ENCODE measurements at regions not wholly inside any gene's neighbourhood (a gene's known extent, or its start where the extent isn't known, plus 50 kb on each side); places are given as distances from the start of the nearest gene placed in this dataset.
A peak's percentile ranks its signal among the peaks of the same experiment; 100 is the strongest.

GRCh38 chr3:22245811-22246583, 495.0 kb upstream of the ZNF385D start:
- H3K36me3 Mint-ChIP-seq (ENCODE audit: unreplicated experiment) = no peaks in the 10 kb centered on the region
- peak overlapping the region; percentile 79 for H3K27ac Mint-ChIP-seq (ENCODE audit: unreplicated experiment)
- TF ChIP-seq CTCF (IDR thresholded peaks at IDR 0.05) = no peak
- peaks cover 26% of the 10 kb centered on the region for H3K4me1 Mint-ChIP-seq (ENCODE audit: unreplicated experiment)
- H3K9me3 Mint-ChIP-seq (ENCODE audit: unreplicated experiment) = no peaks in the 10 kb centered on the region
- H3K4me3 Mint-ChIP-seq (ENCODE audit: unreplicated experiment) = no peak overlapping the region
- no peak for DNase-seq (ENCODE audit: extremely low spot score, unreplicated experiment)
- H3K27me3 Mint-ChIP-seq (ENCODE audit: unreplicated experiment) = no peaks in the 10 kb centered on the region

DNA sequence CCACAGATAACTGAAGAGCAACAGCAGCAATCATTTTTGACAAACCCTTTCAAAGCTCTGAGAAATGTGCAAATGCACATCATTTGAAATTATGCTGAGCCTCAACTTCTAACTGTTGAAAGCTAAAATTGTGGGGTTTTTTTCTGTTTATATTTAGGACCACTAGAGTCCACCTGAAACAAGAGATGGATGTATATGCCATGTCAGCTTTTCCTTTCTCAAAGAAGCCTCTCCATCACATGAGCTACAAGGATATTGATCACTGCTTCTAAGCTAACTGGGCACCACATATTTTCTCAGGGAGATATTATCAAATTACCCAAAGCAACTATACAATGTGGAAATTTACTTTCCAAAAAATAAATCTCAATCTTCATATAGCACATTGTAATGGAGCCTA, 498.6 kb upstream of the ZNF385D start:
- no peak for DNase-seq (ENCODE audit: extremely low spot score, unreplicated experiment)
- no peaks in the 10 kb centered on the region for H3K9me3 Mint-ChIP-seq (ENCODE audit: unreplicated experiment)
- H3K4me1 Mint-ChIP-seq (ENCODE audit: unreplicated experiment) = peaks cover 20% of the 10 kb centered on the region
- TF ChIP-seq CTCF (IDR thresholded peaks at IDR 0.05) = no peak
- no peak overlapping the region for H3K27ac Mint-ChIP-seq (ENCODE audit: unreplicated experiment)
- no peaks in the 10 kb centered on the region for H3K36me3 Mint-ChIP-seq (ENCODE audit: unreplicated experiment)
- peaks cover 11% of the 10 kb centered on the region for H3K27me3 Mint-ChIP-seq (ENCODE audit: unreplicated experiment)
- no peak overlapping the region for H3K4me3 Mint-ChIP-seq (ENCODE audit: unreplicated experiment)

DNA sequence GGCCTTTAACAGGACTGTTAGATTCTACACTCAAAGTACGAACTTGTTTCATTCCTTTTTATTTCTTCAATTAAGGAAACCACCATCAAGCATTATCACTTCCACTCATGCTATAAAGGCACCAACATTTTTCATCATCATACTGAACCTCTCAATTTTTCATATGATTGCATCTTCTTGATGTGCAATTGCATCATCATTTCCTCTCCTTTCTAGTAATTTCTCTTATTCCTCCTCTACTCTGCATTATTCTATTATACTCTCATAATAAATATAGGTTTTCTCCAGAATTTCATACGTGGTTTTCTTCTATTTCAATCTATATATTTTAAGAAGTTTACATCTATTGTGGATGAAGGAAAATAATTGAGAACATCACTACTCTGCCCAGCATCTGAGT, 506.2 kb upstream of the ZNF385D start:
- TF ChIP-seq CTCF (IDR thresholded peaks at IDR 0.05) = no peak
- H3K4me1 Mint-ChIP-seq (ENCODE audit: unreplicated experiment) = no peaks in the 10 kb centered on the region
- no peak for DNase-seq (ENCODE audit: extremely low spot score, unreplicated experiment)
- H3K27ac Mint-ChIP-seq (ENCODE audit: unreplicated experiment) = no peak overlapping the region
- H3K27me3 Mint-ChIP-seq (ENCODE audit: unreplicated experiment) = peaks cover 4% of the 10 kb centered on the region
- H3K9me3 Mint-ChIP-seq (ENCODE audit: unreplicated experiment) = no peaks in the 10 kb centered on the region
- no peak overlapping the region for H3K4me3 Mint-ChIP-seq (ENCODE audit: unreplicated experiment)
- H3K36me3 Mint-ChIP-seq (ENCODE audit: unreplicated experiment) = no peaks in the 10 kb centered on the region

GRCh38 chr3:22262386-22262785, 511.4 kb upstream of the ZNF385D start:
- no peak for TF ChIP-seq CTCF (IDR thresholded peaks at IDR 0.05)
- H3K27ac Mint-ChIP-seq (ENCODE audit: unreplicated experiment) = no peak overlapping the region
- H3K9me3 Mint-ChIP-seq (ENCODE audit: unreplicated experiment) = no peaks in the 10 kb centered on the region
- H3K4me3 Mint-ChIP-seq (ENCODE audit: unreplicated experiment) = no peak overlapping the region
- H3K4me1 Mint-ChIP-seq (ENCODE audit: unreplicated experiment) = peaks cover 1% of the 10 kb centered on the region
- no peaks in the 10 kb centered on the region for H3K36me3 Mint-ChIP-seq (ENCODE audit: unreplicated experiment)
- no peak for DNase-seq (ENCODE audit: extremely low spot score, unreplicated experiment)
- H3K27me3 Mint-ChIP-seq (ENCODE audit: unreplicated experiment) = no peaks in the 10 kb centered on the region

- Mint-ChIP-seq H3K9me3 (ENCODE audit: unreplicated experiment) (no peaks in the 10 kb centered on the region), H3K4me3 (ENCODE audit: unreplicated experiment) (no peak overlapping the region), H3K27me3 (ENCODE audit: unreplicated experiment) (no peaks in the 10 kb centered on the region), H3K27ac (ENCODE audit: unreplicated experiment) (no peak overlapping the region), H3K36me3 (ENCODE audit: unreplicated experiment) (no peaks in the 10 kb centered on the region), H3K4me1 (ENCODE audit: unreplicated experiment) (peaks cover 1% of the 10 kb centered on the region)
- no peak for TF ChIP-seq CTCF (IDR thresholded peaks at IDR 0.05)
- DNase-seq (ENCODE audit: extremely low spot score, unreplicated experiment) = no peak
Measured at GRCh38 chr3:22263042-22263441, 512.0 kb upstream of the ZNF385D start.
